ENCODE measurements at regions not wholly inside any gene's neighbourhood (a gene's known extent, or its start where the extent isn't known, plus 50 kb on each side); places are given as distances from the start of the nearest gene placed in this dataset.

DNA sequence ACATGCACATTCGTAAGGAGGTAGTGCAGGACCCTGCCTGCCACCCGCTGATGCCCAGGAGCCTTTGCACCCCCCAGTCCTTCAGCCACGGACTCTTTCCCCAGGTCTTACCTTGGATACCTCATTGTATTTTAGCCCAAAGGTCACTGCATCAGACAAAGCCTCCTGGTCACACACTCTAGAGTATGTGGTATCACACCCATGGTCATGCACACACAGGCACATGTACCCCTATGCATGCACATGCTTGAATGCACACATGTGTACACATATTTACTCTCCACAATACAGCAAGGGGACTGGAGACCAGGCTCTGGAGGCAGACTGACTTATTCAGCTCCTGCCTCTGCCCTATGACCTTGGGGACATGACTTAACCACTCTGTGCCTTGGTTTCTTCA, 357.5 kb downstream of the C16orf95 start:
- H3K4me1 ChIP-seq (ENCODE audit: control insufficient read depth in 4 of 4, insufficient read depth in 4 of 4, low read length in 3 of 4): no peaks in the 10 kb centered on the region
- no peak for TF ChIP-seq GABPA (IDR thresholded peaks at IDR 0.05 in 1 of 2, conservative IDR thresholded peaks at IDR 0.05 in 1 of 2)
- no peak for TF ChIP-seq EGR1 (IDR thresholded peaks at IDR 0.05; ENCODE audit: low read depth in 2 of 2)
- TF ChIP-seq, protein P1, sequence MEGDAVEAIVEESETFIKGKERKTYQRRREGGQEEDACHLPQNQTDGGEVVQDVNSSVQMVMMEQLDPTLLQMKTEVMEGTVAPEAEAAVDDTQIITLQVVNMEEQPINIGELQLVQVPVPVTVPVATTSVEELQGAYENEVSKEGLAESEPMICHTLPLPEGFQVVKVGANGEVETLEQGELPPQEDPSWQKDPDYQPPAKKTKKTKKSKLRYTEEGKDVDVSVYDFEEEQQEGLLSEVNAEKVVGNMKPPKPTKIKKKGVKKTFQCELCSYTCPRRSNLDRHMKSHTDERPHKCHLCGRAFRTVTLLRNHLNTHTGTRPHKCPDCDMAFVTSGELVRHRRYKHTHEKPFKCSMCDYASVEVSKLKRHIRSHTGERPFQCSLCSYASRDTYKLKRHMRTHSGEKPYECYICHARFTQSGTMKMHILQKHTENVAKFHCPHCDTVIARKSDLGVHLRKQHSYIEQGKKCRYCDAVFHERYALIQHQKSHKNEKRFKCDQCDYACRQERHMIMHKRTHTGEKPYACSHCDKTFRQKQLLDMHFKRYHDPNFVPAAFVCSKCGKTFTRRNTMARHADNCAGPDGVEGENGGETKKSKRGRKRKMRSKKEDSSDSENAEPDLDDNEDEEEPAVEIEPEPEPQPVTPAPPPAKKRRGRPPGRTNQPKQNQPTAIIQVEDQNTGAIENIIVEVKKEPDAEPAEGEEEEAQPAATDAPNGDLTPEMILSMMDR (IDR thresholded peaks at IDR 0.05; ENCODE audit: low read depth, low read length, missing input control): no peak
- TF ChIP-seq, protein P2, sequence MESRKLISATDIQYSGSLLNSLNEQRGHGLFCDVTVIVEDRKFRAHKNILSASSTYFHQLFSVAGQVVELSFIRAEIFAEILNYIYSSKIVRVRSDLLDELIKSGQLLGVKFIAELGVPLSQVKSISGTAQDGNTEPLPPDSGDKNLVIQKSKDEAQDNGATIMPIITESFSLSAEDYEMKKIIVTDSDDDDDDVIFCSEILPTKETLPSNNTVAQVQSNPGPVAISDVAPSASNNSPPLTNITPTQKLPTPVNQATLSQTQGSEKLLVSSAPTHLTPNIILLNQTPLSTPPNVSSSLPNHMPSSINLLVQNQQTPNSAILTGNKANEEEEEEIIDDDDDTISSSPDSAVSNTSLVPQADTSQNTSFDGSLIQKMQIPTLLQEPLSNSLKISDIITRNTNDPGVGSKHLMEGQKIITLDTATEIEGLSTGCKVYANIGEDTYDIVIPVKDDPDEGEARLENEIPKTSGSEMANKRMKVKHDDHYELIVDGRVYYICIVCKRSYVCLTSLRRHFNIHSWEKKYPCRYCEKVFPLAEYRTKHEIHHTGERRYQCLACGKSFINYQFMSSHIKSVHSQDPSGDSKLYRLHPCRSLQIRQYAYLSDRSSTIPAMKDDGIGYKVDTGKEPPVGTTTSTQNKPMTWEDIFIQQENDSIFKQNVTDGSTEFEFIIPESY (IDR thresholded peaks at IDR 0.05): no peak
- TF ChIP-seq FOXA2 (IDR thresholded peaks at IDR 0.05): no peak
- TF ChIP-seq, protein P3, sequence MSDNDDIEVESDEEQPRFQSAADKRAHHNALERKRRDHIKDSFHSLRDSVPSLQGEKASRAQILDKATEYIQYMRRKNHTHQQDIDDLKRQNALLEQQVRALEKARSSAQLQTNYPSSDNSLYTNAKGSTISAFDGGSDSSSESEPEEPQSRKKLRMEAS (IDR thresholded peaks at IDR 0.05): no peak
- no peak for TF ChIP-seq YY1 (IDR thresholded peaks at IDR 0.05)
- TF ChIP-seq, protein P4, sequence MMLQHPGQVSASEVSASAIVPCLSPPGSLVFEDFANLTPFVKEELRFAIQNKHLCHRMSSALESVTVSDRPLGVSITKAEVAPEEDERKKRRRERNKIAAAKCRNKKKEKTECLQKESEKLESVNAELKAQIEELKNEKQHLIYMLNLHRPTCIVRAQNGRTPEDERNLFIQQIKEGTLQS (IDR thresholded peaks at IDR 0.05): no peak
- no peak for TF ChIP-seq FOXA1 (IDR thresholded peaks at IDR 0.05)
- no peak for TF ChIP-seq HNF4G (IDR thresholded peaks at IDR 0.05)
- no peak for TF ChIP-seq HNF4A (conservative IDR thresholded peaks at IDR 0.05)
- no peak for TF ChIP-seq JUND (IDR thresholded peaks at IDR 0.05)
- TF ChIP-seq, protein P5, sequence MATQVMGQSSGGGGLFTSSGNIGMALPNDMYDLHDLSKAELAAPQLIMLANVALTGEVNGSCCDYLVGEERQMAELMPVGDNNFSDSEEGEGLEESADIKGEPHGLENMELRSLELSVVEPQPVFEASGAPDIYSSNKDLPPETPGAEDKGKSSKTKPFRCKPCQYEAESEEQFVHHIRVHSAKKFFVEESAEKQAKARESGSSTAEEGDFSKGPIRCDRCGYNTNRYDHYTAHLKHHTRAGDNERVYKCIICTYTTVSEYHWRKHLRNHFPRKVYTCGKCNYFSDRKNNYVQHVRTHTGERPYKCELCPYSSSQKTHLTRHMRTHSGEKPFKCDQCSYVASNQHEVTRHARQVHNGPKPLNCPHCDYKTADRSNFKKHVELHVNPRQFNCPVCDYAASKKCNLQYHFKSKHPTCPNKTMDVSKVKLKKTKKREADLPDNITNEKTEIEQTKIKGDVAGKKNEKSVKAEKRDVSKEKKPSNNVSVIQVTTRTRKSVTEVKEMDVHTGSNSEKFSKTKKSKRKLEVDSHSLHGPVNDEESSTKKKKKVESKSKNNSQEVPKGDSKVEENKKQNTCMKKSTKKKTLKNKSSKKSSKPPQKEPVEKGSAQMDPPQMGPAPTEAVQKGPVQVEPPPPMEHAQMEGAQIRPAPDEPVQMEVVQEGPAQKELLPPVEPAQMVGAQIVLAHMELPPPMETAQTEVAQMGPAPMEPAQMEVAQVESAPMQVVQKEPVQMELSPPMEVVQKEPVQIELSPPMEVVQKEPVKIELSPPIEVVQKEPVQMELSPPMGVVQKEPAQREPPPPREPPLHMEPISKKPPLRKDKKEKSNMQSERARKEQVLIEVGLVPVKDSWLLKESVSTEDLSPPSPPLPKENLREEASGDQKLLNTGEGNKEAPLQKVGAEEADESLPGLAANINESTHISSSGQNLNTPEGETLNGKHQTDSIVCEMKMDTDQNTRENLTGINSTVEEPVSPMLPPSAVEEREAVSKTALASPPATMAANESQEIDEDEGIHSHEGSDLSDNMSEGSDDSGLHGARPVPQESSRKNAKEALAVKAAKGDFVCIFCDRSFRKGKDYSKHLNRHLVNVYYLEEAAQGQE (IDR thresholded peaks at IDR 0.05): no peak
- TF ChIP-seq RAD21 (IDR thresholded peaks at IDR 0.05): no peak
- no peak for TF ChIP-seq TAF1 (conservative IDR thresholded peaks at IDR 0.05)
- no peak for TF ChIP-seq NR2F2 (IDR thresholded peaks at IDR 0.05)
- TF ChIP-seq RXRA (IDR thresholded peaks at IDR 0.05): no peak
- TF ChIP-seq SP1 (IDR thresholded peaks at IDR 0.05): no peak
- no peaks in the 10 kb centered on the region for H3K9me3 ChIP-seq (ENCODE audit: control insufficient read depth in 4 of 4, low read length in 3 of 4)
- H3K4me3 ChIP-seq (ENCODE audit: low read depth in 1 of 3, low read length in 3 of 3): no peak overlapping the region
- no peaks in the 10 kb centered on the region for H3K36me3 ChIP-seq (ENCODE audit: control insufficient read depth in 4 of 4, insufficient read depth in 3 of 4, low read depth in 1 of 4, low read length in 3 of 4)
- WGBS: 65% methylated on average over 3 of the region's 3 CpGs
- DNase-seq (ENCODE audit: low spot score): no peak
- H3K27ac ChIP-seq (ENCODE audit: low read depth in 1 of 2, low read length in 2 of 2): no peak overlapping the region
- H3K27me3 ChIP-seq (ENCODE audit: control insufficient read depth in 4 of 4, insufficient read depth in 4 of 4, low read length in 3 of 4): peaks cover 0 to 6% (median under 1%) of the 10 kb centered on the region in 4 donors
- no peak overlapping the region for H3K9ac ChIP-seq (ENCODE audit: low read depth in 1 of 2, low read length in 2 of 2)

Measured in liver (tissue), 8 donors.